Panc1 (cell line): ENCODE measurements at regions not wholly inside any gene's neighbourhood (a gene's known extent, or its start where the extent isn't known, plus 50 kb on each side); places are given as distances from the start of the nearest gene placed in this dataset.

Source experiments
- ATAC-seq: fragments of 200-7000 bp; cut with Tn5 transposase; 2 replicates; pipeline ENCODE4 v1.9.1; 2020; ENCODE audit warnings: mild to moderate bottlenecking, moderate library complexity
- BruUV-seq: library from RNA; stranded (reverse); fragments of 400-500 nt; replicated peaks from 2 replicates; lab custom pipeline; 2021; lab: Mats Ljungman, UMichigan
- CTCF ChIA-PET: fragments of 300-600 bp; sonication (Branson Sonifier 250); formaldehyde crosslinking; loops from one replicate; lab custom pipeline; 2022; ENCODE audit warnings: antibody characterized with exemption; lab: Charles Lee
- POLR2A ChIA-PET: fragments of 300-600 bp; sonication (Branson Sonifier 250); formaldehyde crosslinking; loops from one replicate; lab custom pipeline; 2022; ENCODE audit warnings: antibody characterized with exemption; lab: Charles Lee
- DNase-seq: peaks from one replicate; pipeline ENCODE4 v3.0.0-alpha.2; 2010; ENCODE audit warnings: low read depth, low spot score
- H3K27ac ChIP-seq: 2 replicates; pipeline ENCODE4 v1.5.1; 2011; ENCODE audit warnings: mild to moderate bottlenecking, low read length, inconsistent platforms
- H3K27me3 ChIP-seq: fragments of 200-500 bp; sonication (Bioruptor generic); 2 replicates; pipeline ENCODE4 v1.6.0; 2014; ENCODE audit warnings: low read length, inconsistent platforms; ENCODE audit not compliant: control insufficient read depth, insufficient read depth
- H3K36me3 ChIP-seq: fragments of 200-500 bp; sonication (Bioruptor generic); 2 replicates; pipeline ENCODE4 v1.5.1; 2014; ENCODE audit warnings: inconsistent platforms, mild to moderate bottlenecking, low read length, moderate library complexity; ENCODE audit not compliant: control insufficient read depth, insufficient read depth
- H3K4me1 ChIP-seq: 2 replicates; pipeline ENCODE4 v1.5.1; 2011; ENCODE audit warnings: inconsistent platforms, mild to moderate bottlenecking, low read length, moderate library complexity; ENCODE audit not compliant: control insufficient read depth, insufficient read depth
- H3K4me3 ChIP-seq, 2 experiments: 2 replicates each; pipeline ENCODE4 v1.5.1; 2011 to 2012; ENCODE audit warnings: low read depth in 2 of 2, low read length in 2 of 2, mild to moderate bottlenecking in 2 of 2, inconsistent platforms in 1 of 2, moderate library complexity in 1 of 2
- H3K9me3 ChIP-seq: fragments of 200-500 bp; sonication (Bioruptor generic); 2 replicates; pipeline ENCODE4 v1.5.1; 2014; ENCODE audit warnings: low read depth, mild to moderate bottlenecking, inconsistent platforms, low read length, moderate library complexity; ENCODE audit not compliant: control insufficient read depth, insufficient read depth
- POLR2AphosphoS5 ChIP-seq: IDR thresholded peaks from 2 replicates; pipeline ENCODE4 v1.6.1; 2012; ENCODE audit warnings: mild to moderate bottlenecking, low read depth, low read length, moderate library complexity
- SIN3A ChIP-seq: IDR thresholded peaks from 2 replicates; pipeline ENCODE4 v1.6.1; 2012; ENCODE audit warnings: low read depth, mild to moderate bottlenecking, low read length, moderate library complexity, borderline replicate concordance; ENCODE audit not compliant: insufficient read depth
- TCF7L2 ChIP-seq: IDR thresholded peaks from 2 replicates; pipeline ENCODE4 v1.6.1; 2011; ENCODE audit warnings: mild to moderate bottlenecking, low read depth, low read length, inconsistent platforms
- in situ Hi-C: cut with HindIII; loops from 2 replicates; pipeline ENCODE4 v1.10.0; 2016; ENCODE audit warnings: low sequenced_read_pairs, low pct_unique_long_range_greater_than_20kb
- intact Hi-C: fragments of 100-400 bp; cut with micrococcal nuclease; formaldehyde crosslinking; loops from one replicate; pipeline ENCODE4 v1.10.0; 2022; ENCODE audit not compliant: unreplicated experiment
- TF ChIP-seq, protein P1 (sequence below), 2 experiments: IDR thresholded peaks; 2 replicates each; pipeline ENCODE4 v1.6.1; 2011 to 2012; ENCODE audit warnings: low read depth in 2 of 2, control low read depth in 1 of 2, low read length in 1 of 2, mild to moderate bottlenecking in 1 of 2, moderate library complexity in 1 of 2; ENCODE audit not compliant: insufficient read depth in 1 of 2
- TF ChIP-seq, protein P2 (sequence below): fragments of 450-650 bp; IDR thresholded peaks from 2 replicates; pipeline ENCODE4 v1.5.1; 2017; ENCODE audit warnings: mild to moderate bottlenecking

DNA sequence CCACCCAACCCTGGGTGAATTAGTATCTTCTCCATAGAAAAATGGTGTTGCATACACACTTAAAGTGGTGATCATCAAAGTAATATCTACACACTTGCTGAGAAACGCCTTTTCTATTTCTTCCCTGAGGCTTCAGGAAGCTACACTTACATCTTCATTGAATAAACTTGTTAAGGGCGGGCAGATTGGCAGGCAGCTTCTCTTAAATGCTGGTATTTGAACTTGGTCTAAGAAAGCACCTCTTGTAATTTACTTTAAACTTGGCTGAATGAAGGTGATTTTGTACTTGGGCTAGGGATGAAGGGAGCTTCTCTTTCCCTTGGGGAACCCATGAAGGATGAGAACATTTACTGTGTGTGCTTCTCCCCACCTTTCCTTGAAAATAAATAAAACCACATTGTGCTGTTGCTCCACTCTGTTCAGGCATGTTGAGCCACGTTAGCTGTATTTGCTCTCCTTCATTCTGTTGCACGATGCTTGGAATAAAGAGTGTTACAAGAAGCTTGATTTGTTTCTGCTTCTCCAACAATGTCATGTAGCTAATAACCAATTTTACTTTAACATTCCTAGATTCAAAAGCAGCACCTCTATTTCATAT lies 430.1 kb downstream of the ANKRD50 start:
- Histone ChIP-seq H3K4me1 (no peaks in the 10 kb centered on the region), H3K4me3 (no peak overlapping the region), H3K27me3 (no peaks in the 10 kb centered on the region), H3K36me3 (no peaks in the 10 kb centered on the region), H3K27ac (no peak overlapping the region), H3K9me3 (no peaks in the 10 kb centered on the region)
- CTCF ChIA-PET = no interaction called here
- no TSS peak for BruUV-seq
- in situ Hi-C loops (no loop called here), intact Hi-C loops (no loop called here)
- POLR2A ChIA-PET = no interaction called here
- DNase-seq = no peak
- no peak for ATAC-seq
- TF ChIP-seq TCF7L2 = no peak
- no peak for TF ChIP-seq SIN3A
- TF ChIP-seq, protein P1, sequence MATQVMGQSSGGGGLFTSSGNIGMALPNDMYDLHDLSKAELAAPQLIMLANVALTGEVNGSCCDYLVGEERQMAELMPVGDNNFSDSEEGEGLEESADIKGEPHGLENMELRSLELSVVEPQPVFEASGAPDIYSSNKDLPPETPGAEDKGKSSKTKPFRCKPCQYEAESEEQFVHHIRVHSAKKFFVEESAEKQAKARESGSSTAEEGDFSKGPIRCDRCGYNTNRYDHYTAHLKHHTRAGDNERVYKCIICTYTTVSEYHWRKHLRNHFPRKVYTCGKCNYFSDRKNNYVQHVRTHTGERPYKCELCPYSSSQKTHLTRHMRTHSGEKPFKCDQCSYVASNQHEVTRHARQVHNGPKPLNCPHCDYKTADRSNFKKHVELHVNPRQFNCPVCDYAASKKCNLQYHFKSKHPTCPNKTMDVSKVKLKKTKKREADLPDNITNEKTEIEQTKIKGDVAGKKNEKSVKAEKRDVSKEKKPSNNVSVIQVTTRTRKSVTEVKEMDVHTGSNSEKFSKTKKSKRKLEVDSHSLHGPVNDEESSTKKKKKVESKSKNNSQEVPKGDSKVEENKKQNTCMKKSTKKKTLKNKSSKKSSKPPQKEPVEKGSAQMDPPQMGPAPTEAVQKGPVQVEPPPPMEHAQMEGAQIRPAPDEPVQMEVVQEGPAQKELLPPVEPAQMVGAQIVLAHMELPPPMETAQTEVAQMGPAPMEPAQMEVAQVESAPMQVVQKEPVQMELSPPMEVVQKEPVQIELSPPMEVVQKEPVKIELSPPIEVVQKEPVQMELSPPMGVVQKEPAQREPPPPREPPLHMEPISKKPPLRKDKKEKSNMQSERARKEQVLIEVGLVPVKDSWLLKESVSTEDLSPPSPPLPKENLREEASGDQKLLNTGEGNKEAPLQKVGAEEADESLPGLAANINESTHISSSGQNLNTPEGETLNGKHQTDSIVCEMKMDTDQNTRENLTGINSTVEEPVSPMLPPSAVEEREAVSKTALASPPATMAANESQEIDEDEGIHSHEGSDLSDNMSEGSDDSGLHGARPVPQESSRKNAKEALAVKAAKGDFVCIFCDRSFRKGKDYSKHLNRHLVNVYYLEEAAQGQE (IDR thresholded peaks at IDR 0.05; ENCODE audit: insufficient read depth in 1 of 2, low read depth in 2 of 2, low read length in 1 of 2) = no peak

DNA sequence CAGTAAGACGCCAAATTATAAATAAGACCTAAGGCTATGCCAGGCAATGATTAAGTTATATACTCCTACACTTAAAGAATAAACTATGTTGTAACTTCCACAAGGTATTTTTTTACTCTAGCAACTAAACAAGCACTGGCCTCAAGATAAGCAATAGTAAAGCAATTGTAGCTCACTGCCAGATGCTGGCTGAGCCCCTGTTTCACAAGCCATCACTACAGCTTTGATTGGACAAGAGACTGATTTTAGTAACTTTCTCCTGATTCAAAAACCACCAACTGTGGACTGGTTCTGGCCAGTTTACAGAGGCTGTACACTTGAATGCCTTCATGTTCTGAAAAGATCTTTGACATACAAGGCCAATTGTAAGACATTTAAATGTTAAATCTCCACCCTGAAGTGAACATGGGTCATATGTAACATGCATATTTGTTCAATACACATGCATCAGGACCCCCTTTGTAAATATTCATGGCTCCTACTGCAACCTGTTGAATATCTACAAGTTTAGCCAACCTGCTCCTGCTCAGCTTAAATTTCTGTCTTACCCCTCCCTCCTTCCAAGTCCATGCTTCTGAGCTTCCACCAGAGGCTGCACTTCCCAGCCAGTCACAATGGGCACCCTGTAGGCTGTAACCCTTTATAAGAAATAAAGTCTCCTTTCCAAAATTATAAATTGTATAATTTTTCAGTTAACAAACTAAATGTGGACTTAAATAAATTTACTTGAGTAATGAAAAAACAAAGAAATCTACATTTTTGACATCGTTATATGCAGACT lies 423.6 kb downstream of the ANKRD50 start:
- TF ChIP-seq, protein P2, sequence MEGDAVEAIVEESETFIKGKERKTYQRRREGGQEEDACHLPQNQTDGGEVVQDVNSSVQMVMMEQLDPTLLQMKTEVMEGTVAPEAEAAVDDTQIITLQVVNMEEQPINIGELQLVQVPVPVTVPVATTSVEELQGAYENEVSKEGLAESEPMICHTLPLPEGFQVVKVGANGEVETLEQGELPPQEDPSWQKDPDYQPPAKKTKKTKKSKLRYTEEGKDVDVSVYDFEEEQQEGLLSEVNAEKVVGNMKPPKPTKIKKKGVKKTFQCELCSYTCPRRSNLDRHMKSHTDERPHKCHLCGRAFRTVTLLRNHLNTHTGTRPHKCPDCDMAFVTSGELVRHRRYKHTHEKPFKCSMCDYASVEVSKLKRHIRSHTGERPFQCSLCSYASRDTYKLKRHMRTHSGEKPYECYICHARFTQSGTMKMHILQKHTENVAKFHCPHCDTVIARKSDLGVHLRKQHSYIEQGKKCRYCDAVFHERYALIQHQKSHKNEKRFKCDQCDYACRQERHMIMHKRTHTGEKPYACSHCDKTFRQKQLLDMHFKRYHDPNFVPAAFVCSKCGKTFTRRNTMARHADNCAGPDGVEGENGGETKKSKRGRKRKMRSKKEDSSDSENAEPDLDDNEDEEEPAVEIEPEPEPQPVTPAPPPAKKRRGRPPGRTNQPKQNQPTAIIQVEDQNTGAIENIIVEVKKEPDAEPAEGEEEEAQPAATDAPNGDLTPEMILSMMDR = no peak
- TF ChIP-seq TCF7L2 (no peak), POLR2AphosphoS5 (no peak), SIN3A (no peak)
- TF ChIP-seq, protein P1 (IDR thresholded peaks at IDR 0.05; ENCODE audit: insufficient read depth in 1 of 2, low read depth in 2 of 2, low read length in 1 of 2) = no peak
- in situ Hi-C loops (no loop called here), intact Hi-C loops (no loop called here)
- ATAC-seq (no peak), DNase-seq (no peak)
- ChIA-PET POLR2A (no interaction called here), CTCF (no interaction called here)
- no TSS peak for BruUV-seq
- Histone ChIP-seq H3K36me3 (no peaks in the 10 kb centered on the region), H3K27ac (no peak overlapping the region), H3K4me1 (no peaks in the 10 kb centered on the region), H3K27me3 (no peaks in the 10 kb centered on the region), H3K4me3 (no peak overlapping the region), H3K9me3 (no peaks in the 10 kb centered on the region)
